NCI-H1417 (cell line): ENCODE measurements at regions not wholly inside any gene's neighbourhood (a gene's known extent, or its start where the extent isn't known, plus 50 kb on each side); places are given as distances from the start of the nearest gene placed in this dataset.
"Not testable (repeated sequence)": the region's sequence is repeated elsewhere in the genome, so short reads cannot be mapped to it uniquely, and the experiment has no call there.

Experiments used
- DNase-seq, 3 experiments: peaks; one replicate each; lab custom pipeline; 2025; lab: John Stamatoyannopoulos, UW

GRCh38 chrX:25143596-25143995 is 127.8 kb upstream of the ARX start:
- no peak for DNase-seq

- DNase-seq: no peak
These were observed 125.9 kb upstream of the ARX start for GRCh38 chrX:25141684-25142083.

GRCh38 chrX:25131055-25131454 is 115.3 kb upstream of the ARX start:
- DNase-seq: no peak

- DNase-seq: no peak
These were observed 114.9 kb upstream of the ARX start for GRCh38 chrX:25130619-25131018.

- DNase-seq: no peak
These were observed 109.7 kb upstream of the ARX start for GRCh38 chrX:25125483-25125882.

GRCh38 chrX:25124391-25124790 is 108.6 kb upstream of the ARX start:
- no peak for DNase-seq

- DNase-seq: no peak
These were observed 96.4 kb upstream of the ARX start for GRCh38 chrX:25112156-25112555.

GRCh38 chrX:25108481-25108880 is 92.7 kb upstream of the ARX start:
- DNase-seq: no peak

GRCh38 chrX:25105221-25105620 is 89.5 kb upstream of the ARX start:
- DNase-seq: no peak

- DNase-seq: no peak
These were observed 80.8 kb upstream of the ARX start for GRCh38 chrX:25096522-25097045.

- DNase-seq: not testable (repeated sequence)
These were observed 75.4 kb upstream of the ARX start for GRCh38 chrX:25091152-25091551.

GRCh38 chrX:25084446-25084845 is 68.7 kb upstream of the ARX start:
- peak in 2 of 3 experiments; percentile 30 to 81 for DNase-seq

GRCh38 chrX:25083661-25084060 is 67.9 kb upstream of the ARX start:
- DNase-seq: peak in 1 of 3 experiments; percentile 47

- DNase-seq: no peak
These were observed 63.3 kb upstream of the ARX start for GRCh38 chrX:25079020-25079419.

GRCh38 chrX:25076941-25077500 is 61.3 kb upstream of the ARX start:
- peak in 2 of 3 experiments; percentile 9 to 42 for DNase-seq

- no peak for DNase-seq
These were observed 56.5 kb upstream of the ARX start for GRCh38 chrX:25072247-25072646.

- DNase-seq: no peak
These were observed 54.3 kb upstream of the ARX start for GRCh38 chrX:25070038-25070437.

GRCh38 chrX:25069209-25069608 is 53.4 kb upstream of the ARX start:
- no peak for DNase-seq

- no peak for DNase-seq
These were observed 52.6 kb upstream of the ARX start for GRCh38 chrX:25068340-25068739.

- no peak for DNase-seq
These were observed 51.8 kb upstream of the ARX start for GRCh38 chrX:25067271-25068172.

GRCh38 chrX:25066131-25066530 is 50.4 kb upstream of the ARX start:
- no peak for DNase-seq
